NT2/D1 (cell line): ENCODE measurements at regions not wholly inside any gene's neighbourhood (a gene's known extent, or its start where the extent isn't known, plus 50 kb on each side); places are given as distances from the start of the nearest gene placed in this dataset.

ENCODE experiments used
- SUZ12 ChIP-seq: IDR thresholded peaks from 2 replicates; pipeline ENCODE4 v1.6.1; 2011; ENCODE audit not compliant: insufficient read length, insufficient read depth; ENCODE audit errors: extremely low read depth
- YY1 ChIP-seq: IDR thresholded peaks from 2 replicates; pipeline ENCODE4 v1.6.1; 2011; ENCODE audit not compliant: insufficient read length, insufficient read depth
- ZNF274 ChIP-seq: IDR thresholded peaks from 2 replicates; pipeline ENCODE4 v1.6.1; 2011; ENCODE audit warnings: mild to moderate bottlenecking, low read depth, low read length

DNA sequence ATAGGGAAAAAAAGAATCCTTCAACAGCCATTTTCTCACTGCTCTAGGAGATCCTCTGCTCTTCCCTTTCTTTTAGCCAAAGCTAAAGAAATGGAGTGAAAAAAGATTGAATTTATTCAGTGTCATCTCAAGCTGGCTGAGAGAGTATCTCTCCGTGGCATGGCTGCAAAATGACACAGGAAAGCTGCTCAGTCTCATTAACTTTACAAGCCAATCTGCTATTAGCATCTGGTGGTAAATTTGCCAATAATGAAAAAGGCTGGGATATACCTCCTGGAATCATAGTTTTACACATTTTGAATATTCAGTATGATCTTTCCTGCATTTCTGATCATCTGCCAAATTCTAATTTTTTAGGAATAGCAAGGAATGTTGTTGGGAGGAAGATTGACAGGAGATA lies 176.8 kb upstream of the CHRM3 start:
- TF ChIP-seq YY1 (no peak), SUZ12 (no peak), ZNF274 (no peak)
